ENCODE measurements at regions not wholly inside any gene's neighbourhood (a gene's known extent, or its start where the extent isn't known, plus 50 kb on each side); places are given as distances from the start of the nearest gene placed in this dataset.

DNA sequence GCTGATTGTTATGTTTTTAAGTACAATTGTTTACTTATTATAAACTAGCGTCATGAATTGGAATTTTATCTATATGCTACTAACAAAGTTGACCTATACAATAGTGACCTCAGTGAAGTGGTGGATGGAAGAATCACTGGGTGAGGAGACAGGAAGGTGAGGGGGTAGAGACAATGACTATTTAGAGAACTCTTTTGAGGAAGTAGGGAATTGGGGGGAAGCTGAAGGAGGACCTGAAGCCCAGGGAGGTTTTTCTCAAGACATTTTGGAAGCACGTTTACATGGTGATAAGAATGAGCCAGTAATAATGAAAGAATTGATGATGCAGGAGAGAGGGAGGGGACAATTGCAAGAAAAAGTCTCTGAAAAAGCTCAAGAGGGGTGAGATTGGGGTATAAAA is 96.4 kb downstream of the RPS12 start:
- no peak overlapping the region for H4K91ac ChIP-seq (ENCODE audit: insufficient read depth, low read depth, low read length)
- no peak overlapping the region for H2BK15ac ChIP-seq (ENCODE audit: low read depth, low read length)
- no peak overlapping the region for H3K4me2 ChIP-seq (ENCODE audit: low read depth, low read length)
- H3K56ac ChIP-seq (ENCODE audit: extremely low read depth, insufficient read depth, low read length): no peak overlapping the region
- WGBS, 2 experiments (ENCODE audit: extremely low coverage in 2 of 2, insufficient read length in 1 of 2): 43% methylated on average over 1 of the region's 2 CpGs; no CpG with 5 or more reads in 1 of the 2 experiments
- H2BK120ac ChIP-seq (ENCODE audit: low read depth, low read length): no peak overlapping the region
- no peak overlapping the region for H3K4me3 ChIP-seq (ENCODE audit: insufficient read depth, low read depth, low read length)
- 0 out of 2 replicates have a peak overlapping the region, but pooled peaks have one; percentile 17 for H2BK20ac ChIP-seq (ENCODE audit: low read depth, low read length)
- H3K4me1 ChIP-seq (ENCODE audit: control insufficient read depth, insufficient read depth, low read length): peaks cover 15% of the 10 kb centered on the region
- no peaks in the 10 kb centered on the region for H4K20me1 ChIP-seq (ENCODE audit: insufficient read depth, low read length)
- intact Hi-C loops (cut with micrococcal nuclease) (no loop called here), dilution Hi-C loops (cut with HindIII; ENCODE audit: low sequenced_read_pairs, unreplicated experiment) (no loop called here), in situ Hi-C loops (cut with MboI; ENCODE audit: low sequenced_read_pairs) (no loop called here)
- CTCF ChIA-PET: interaction anchor here (0.7 kb wide), 1 partner anchor 274 kb away, joined by 3 read pairs; no protein-coding TSS in a partner anchor
- H4K5ac ChIP-seq (ENCODE audit: low read depth, low read length): no peak overlapping the region
- no peak overlapping the region for H2AFZ ChIP-seq (replicated peaks; ENCODE audit: low read length, poor library complexity)
- peaks cover 13% of the 10 kb centered on the region for H3K9me1 ChIP-seq (ENCODE audit: insufficient read depth, low read length)
- no peaks in the 10 kb centered on the region for H3K9me3 ChIP-seq (ENCODE audit: control insufficient read depth, insufficient read depth, low read length)
- H3K18ac ChIP-seq (ENCODE audit: low read depth, low read length): no peak overlapping the region
- H3K9ac ChIP-seq (ENCODE audit: low read depth, low read length): no peak overlapping the region
- no peak for ATAC-seq (ENCODE audit: low read depth)
- no peak overlapping the region for H3K14ac ChIP-seq (replicated peaks; ENCODE audit: low read depth, low read length)
- no peak overlapping the region for H3K4ac ChIP-seq (ENCODE audit: low read depth, low read length)
- no peaks in the 10 kb centered on the region for H3K36me3 ChIP-seq (ENCODE audit: control insufficient read depth, insufficient read depth, low read length)
- no peak overlapping the region for H4K8ac ChIP-seq (ENCODE audit: low read depth in 2 of 2, low read length in 2 of 2)
- no peak overlapping the region for H2AK5ac ChIP-seq (ENCODE audit: low read depth, low read length)
- DNase-seq: peak; percentile 37
- H2BK5ac ChIP-seq (ENCODE audit: low read depth, low read length, poor library complexity, severe bottlenecking): no peak overlapping the region
- POLR2A ChIA-PET (ENCODE audit: unreplicated experiment): no interaction called here
- H3K23ac ChIP-seq (ENCODE audit: low read depth, low read length): no peak overlapping the region
- no peak for TF ChIP-seq NFE2L2 (IDR thresholded peaks at IDR 0.05; ENCODE audit: low read depth, low read length)
- BruUV-seq (replicated peaks): no TSS peak
- H3K79me1 ChIP-seq (ENCODE audit: low read depth in 1 of 2, low read length in 2 of 2): no peaks in the 10 kb centered on the region
- no peak overlapping the region for H3K27ac ChIP-seq (ENCODE audit: insufficient read depth, low read length)
- no peaks in the 10 kb centered on the region for H3K27me3 ChIP-seq (ENCODE audit: control insufficient read depth, insufficient read depth, low read length)
- H2AK9ac ChIP-seq (replicated peaks; ENCODE audit: low read depth, low read length, poor library complexity): no peak overlapping the region

Data from IMR-90 (cell line).